ENCODE measurements at regions not wholly inside any gene's neighbourhood (a gene's known extent, or its start where the extent isn't known, plus 50 kb on each side); places are given as distances from the start of the nearest gene placed in this dataset.

DNA sequence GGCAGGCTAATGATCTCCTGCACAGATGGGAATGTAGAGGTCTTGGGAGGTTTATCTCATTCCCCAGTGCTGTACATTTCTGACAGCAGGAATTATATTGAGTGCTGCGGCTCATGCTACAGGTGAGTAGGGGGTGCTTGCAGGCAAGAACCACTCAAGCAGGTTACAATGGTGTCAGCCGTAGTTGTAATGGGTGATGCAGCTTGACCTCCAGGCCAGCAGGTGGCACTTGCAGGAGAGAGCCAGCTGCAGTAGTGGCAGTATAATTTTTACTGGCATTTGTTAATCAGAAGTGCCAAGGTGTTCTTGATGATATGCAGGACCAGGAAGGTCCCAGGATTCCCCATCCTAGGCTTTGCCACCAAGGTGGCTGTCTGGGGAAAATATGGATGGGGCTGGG is 759.6 kb upstream of the NDST4 start:
- TF ChIP-seq POLR2A (IDR thresholded peaks at IDR 0.05), result no peak
- TF ChIP-seq, protein P1, sequence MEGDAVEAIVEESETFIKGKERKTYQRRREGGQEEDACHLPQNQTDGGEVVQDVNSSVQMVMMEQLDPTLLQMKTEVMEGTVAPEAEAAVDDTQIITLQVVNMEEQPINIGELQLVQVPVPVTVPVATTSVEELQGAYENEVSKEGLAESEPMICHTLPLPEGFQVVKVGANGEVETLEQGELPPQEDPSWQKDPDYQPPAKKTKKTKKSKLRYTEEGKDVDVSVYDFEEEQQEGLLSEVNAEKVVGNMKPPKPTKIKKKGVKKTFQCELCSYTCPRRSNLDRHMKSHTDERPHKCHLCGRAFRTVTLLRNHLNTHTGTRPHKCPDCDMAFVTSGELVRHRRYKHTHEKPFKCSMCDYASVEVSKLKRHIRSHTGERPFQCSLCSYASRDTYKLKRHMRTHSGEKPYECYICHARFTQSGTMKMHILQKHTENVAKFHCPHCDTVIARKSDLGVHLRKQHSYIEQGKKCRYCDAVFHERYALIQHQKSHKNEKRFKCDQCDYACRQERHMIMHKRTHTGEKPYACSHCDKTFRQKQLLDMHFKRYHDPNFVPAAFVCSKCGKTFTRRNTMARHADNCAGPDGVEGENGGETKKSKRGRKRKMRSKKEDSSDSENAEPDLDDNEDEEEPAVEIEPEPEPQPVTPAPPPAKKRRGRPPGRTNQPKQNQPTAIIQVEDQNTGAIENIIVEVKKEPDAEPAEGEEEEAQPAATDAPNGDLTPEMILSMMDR (IDR thresholded peaks at IDR 0.05), result no peak

Data from lower leg skin (tissue), 3 donors.